HCT116 (cell line): ENCODE measurements at regions not wholly inside any gene's neighbourhood (a gene's known extent, or its start where the extent isn't known, plus 50 kb on each side); places are given as distances from the start of the nearest gene placed in this dataset.

Experiments
- ATAC-seq: fragments of 200-7000 bp; cut with Tn5 transposase; 2 replicates; pipeline ENCODE4 v1.9.1; 2020; ENCODE audit warnings: mild to moderate bottlenecking, moderate library complexity
- BruUV-seq: library from RNA; stranded (reverse); fragments of 400-500 nt; replicated peaks from 2 replicates; lab custom pipeline; 2021; lab: Mats Ljungman, UMichigan
- CTCF ChIA-PET: fragments of 300-600 bp; sonication (Branson Sonifier 250); formaldehyde crosslinking; loops from one replicate; lab custom pipeline; 2021; ENCODE audit warnings: antibody characterized with exemption; lab: Charles Lee
- POLR2A ChIA-PET: fragments of 300-600, 350-600 bp; sonication (Branson Sonifier 250); formaldehyde crosslinking; loops from one replicate; lab custom pipeline; 2021; ENCODE audit warnings: antibody characterized with exemption; lab: Charles Lee
- RAD21 ChIA-PET, 2 experiments: fragments of 300-600 bp; sonication (Branson Sonifier 250); formaldehyde crosslinking; loops; one replicate each; lab custom pipeline; 2023; ENCODE audit warnings: low total read pairs in 2 of 2; ENCODE audit not compliant: uncharacterized antibody in 2 of 2, unreplicated experiment in 2 of 2, low non-redundant PET in 1 of 2; lab: Charles Lee
- DNase-seq: peaks from one replicate; pipeline ENCODE4 v3.0.0-alpha.2; 2010; ENCODE audit warnings: low read depth, low spot score
- H2AFZ ChIP-seq: fragments of 200-600 bp; shearing (Covaris generic), sonication (generic); 2 replicates; pipeline ENCODE4 v1.6.1; 2017; ENCODE audit warnings: low read depth, mixed run types, mixed read lengths, antibody characterized with exemption, low read length; ENCODE audit not compliant: poor library complexity, severe bottlenecking
- H3K27ac ChIP-seq: 2 replicates; pipeline ENCODE4 v1.5.1; 2012; ENCODE audit warnings: low read depth, low read length
- H3K27me3 ChIP-seq: fragments of 200-600 bp; sonication (generic); 2 replicates; pipeline ENCODE4 v1.6.1; 2016; ENCODE audit warnings: mixed run types, low read length, mixed read lengths; ENCODE audit not compliant: insufficient read depth
- H3K36me3 ChIP-seq, 2 experiments: fragments of 200-500 bp in 1 of 2; fragments of 200-600 bp in 1 of 2; sonication (Bioruptor generic) in 1 of 2; sonication (generic) in 1 of 2; 2 replicates each; pipeline versions ENCODE4 v1.5.1 to v1.6.1; 2014 to 2016; ENCODE audit warnings: low read length in 2 of 2, inconsistent platforms in 1 of 2, mixed read lengths in 1 of 2, mixed run types in 1 of 2; ENCODE audit not compliant: insufficient read depth in 2 of 2, control insufficient read depth in 1 of 2
- H3K4me1 ChIP-seq, 2 experiments: fragments of 200-600 bp in 1 of 2; sonication (generic) in 1 of 2; 2 replicates each; pipeline versions ENCODE4 v1.5.1 to v1.6.1; 2012 to 2017; ENCODE audit warnings: low read length in 2 of 2, inconsistent platforms in 1 of 2, mild to moderate bottlenecking in 1 of 2, mixed read lengths in 1 of 2, mixed run types in 1 of 2, moderate library complexity in 1 of 2; ENCODE audit not compliant: insufficient read depth in 2 of 2, control insufficient read depth in 1 of 2
- H3K4me2 ChIP-seq: fragments of 200-600 bp; sonication (generic); 2 replicates; pipeline ENCODE4 v1.6.1; 2017; ENCODE audit warnings: mixed run types, low read length, mixed read lengths
- H3K4me3 ChIP-seq, 2 experiments: fragments of 200-600 bp in 1 of 2; sonication (generic) in 1 of 2; replicated peaks in 1 of 2; 2 replicates each; pipeline ENCODE4 v1.5.1; 2011 to 2016; ENCODE audit warnings: low read length in 2 of 2, control low read depth in 1 of 2, low read depth in 1 of 2, mild to moderate bottlenecking in 1 of 2, mixed read lengths in 1 of 2, mixed run types in 1 of 2
- H3K79me2 ChIP-seq: fragments of 200-600 bp; sonication (generic); 2 replicates; pipeline ENCODE4 v1.6.1; 2017; ENCODE audit warnings: mild to moderate bottlenecking, mixed run types, low read length, moderate library complexity, mixed read lengths; ENCODE audit not compliant: insufficient read depth
- H3K9ac ChIP-seq: fragments of 200-600 bp; sonication (generic); 2 replicates; pipeline ENCODE4 v1.6.1; 2016; ENCODE audit warnings: low read length, mixed read lengths
- H3K9me2 ChIP-seq: fragments of 200-600 bp; sonication (generic), shearing (Covaris generic); 2 replicates; pipeline ENCODE4 v1.6.1; 2017; ENCODE audit warnings: mixed run types, mild to moderate bottlenecking, moderate library complexity; ENCODE audit not compliant: insufficient read depth
- H3K9me3 ChIP-seq, 2 experiments: fragments of 200-500 bp in 1 of 2; fragments of 200-600 bp in 1 of 2; sonication (Bioruptor generic) in 1 of 2; sonication (generic) in 1 of 2; 2 replicates each; pipeline ENCODE4 v1.6.1; 2014 to 2017; ENCODE audit warnings: low read length in 2 of 2, mixed read lengths in 2 of 2, inconsistent platforms in 1 of 2, low read depth in 1 of 2, mild to moderate bottlenecking in 1 of 2, mixed run types in 1 of 2, moderate library complexity in 1 of 2; ENCODE audit not compliant: control insufficient read depth in 1 of 2, insufficient read depth in 1 of 2
- H4K20me1 ChIP-seq: fragments of 200-600 bp; sonication (generic), shearing (Covaris generic); 2 replicates; pipeline ENCODE4 v1.6.1; 2017; ENCODE audit warnings: mixed run types, mild to moderate bottlenecking, moderate library complexity; ENCODE audit not compliant: insufficient read depth
- CBX3 ChIP-seq: IDR thresholded peaks from 2 replicates; pipeline ENCODE4 v1.6.1; 2012; ENCODE audit warnings: low read depth
- CEBPB ChIP-seq: IDR thresholded peaks from 2 replicates; pipeline ENCODE4 v1.6.1; 2012; ENCODE audit warnings: low read depth
- EGR1 ChIP-seq: IDR thresholded peaks from 2 replicates; pipeline ENCODE4 v1.6.1; 2012; ENCODE audit warnings: low read depth
- ELF1 ChIP-seq: IDR thresholded peaks from 2 replicates; pipeline ENCODE4 v1.6.1; 2012; ENCODE audit warnings: low read depth, borderline replicate concordance
- EZH2 ChIP-seq: fragments of 200-600 bp; sonication (generic); IDR thresholded peaks from 2 replicates; pipeline ENCODE4 v1.6.1; 2017; ENCODE audit warnings: antibody characterized with exemption, mixed run types
- FOSL1 ChIP-seq: IDR thresholded peaks from 2 replicates; pipeline ENCODE4 v1.6.1; 2012; ENCODE audit warnings: low read depth
- JUND ChIP-seq: IDR thresholded peaks from 2 replicates; pipeline ENCODE4 v1.6.1; 2012
- MAX ChIP-seq: IDR thresholded peaks from 2 replicates; pipeline ENCODE4 v1.6.1; 2012
- POLR2AphosphoS5 ChIP-seq: IDR thresholded peaks from 2 replicates; pipeline ENCODE4 v1.6.1; 2011; ENCODE audit warnings: mild to moderate bottlenecking, low read depth, low read length, moderate library complexity
- RAD21 ChIP-seq: IDR thresholded peaks from 2 replicates; pipeline ENCODE4 v1.6.1; 2012; ENCODE audit warnings: low read depth, mild to moderate bottlenecking
- SRF ChIP-seq: IDR thresholded peaks from 2 replicates; pipeline ENCODE4 v1.6.1; 2012; ENCODE audit warnings: low read depth
- YY1 ChIP-seq: IDR thresholded peaks from 2 replicates; pipeline ENCODE4 v1.6.1; 2011; ENCODE audit warnings: low read length, low read depth, moderate library complexity, mild to moderate bottlenecking; ENCODE audit not compliant: insufficient replicate concordance; ENCODE audit errors: extremely low read depth
- intact Hi-C: fragments of 100-400 bp; cut with micrococcal nuclease; formaldehyde crosslinking; loops from 2 replicates; pipeline ENCODE4 v1.10.0; 2022
- TF ChIP-seq, protein P1 (sequence below): IDR thresholded peaks from 2 replicates; pipeline ENCODE4 v1.6.1; 2012
- TF ChIP-seq, protein P2 (sequence below): IDR thresholded peaks from 2 replicates; pipeline ENCODE4 v1.6.1; 2012; ENCODE audit warnings: low read depth

DNA sequence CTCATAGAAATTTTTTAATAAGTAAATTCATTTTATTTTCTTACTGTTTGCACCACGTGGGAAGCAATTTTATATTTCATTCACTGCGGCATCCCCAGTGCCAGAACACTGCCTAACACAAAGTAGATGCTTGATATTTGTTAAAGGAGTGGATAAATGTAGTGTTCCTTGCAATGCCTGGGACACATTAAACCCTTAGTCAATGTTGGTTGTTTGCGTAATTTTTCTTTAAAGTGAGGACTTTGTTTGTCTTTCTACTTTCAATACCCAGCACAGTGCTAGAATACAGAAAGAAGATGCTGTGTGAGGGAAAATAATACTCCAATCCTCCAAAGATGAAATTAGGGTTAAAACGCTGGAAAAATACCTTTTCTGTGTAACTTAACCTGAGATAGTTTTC, 299.3 kb downstream of the MAP2K6 start:
- Histone ChIP-seq H4K20me1 (no peaks in the 10 kb centered on the region), H3K4me2 (no peak overlapping the region), H3K27ac (no peak overlapping the region), H2AFZ (no peak overlapping the region), H3K4me1 (no peaks in the 10 kb centered on the region), H3K36me3 (no peaks in the 10 kb centered on the region), H3K27me3 (no peaks in the 10 kb centered on the region), H3K79me2 (no peaks in the 10 kb centered on the region), H3K4me3 (no peak overlapping the region), H3K9me2 (no peaks in the 10 kb centered on the region), H3K9ac (no peak overlapping the region), H3K9me3 (no peaks in the 10 kb centered on the region; a peak in 1 of 4 replicates)
- ChIA-PET RAD21 (no interaction called here), CTCF (no interaction called here), POLR2A (no interaction called here)
- ATAC-seq (no peak), DNase-seq (no peak)
- intact Hi-C loops, result no loop called here
- no TSS peak for BruUV-seq
- no peak for TF ChIP-seq CBX3
- TF ChIP-seq, protein P1, sequence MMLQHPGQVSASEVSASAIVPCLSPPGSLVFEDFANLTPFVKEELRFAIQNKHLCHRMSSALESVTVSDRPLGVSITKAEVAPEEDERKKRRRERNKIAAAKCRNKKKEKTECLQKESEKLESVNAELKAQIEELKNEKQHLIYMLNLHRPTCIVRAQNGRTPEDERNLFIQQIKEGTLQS, result no peak
- no peak for TF ChIP-seq JUND
- TF ChIP-seq YY1, result no peak
- no peak for TF ChIP-seq POLR2AphosphoS5
- no peak for TF ChIP-seq CEBPB
- no peak for TF ChIP-seq ELF1
- TF ChIP-seq FOSL1, result no peak
- TF ChIP-seq RAD21, result no peak
- no peak for TF ChIP-seq SRF
- no peak for TF ChIP-seq EZH2

DNA sequence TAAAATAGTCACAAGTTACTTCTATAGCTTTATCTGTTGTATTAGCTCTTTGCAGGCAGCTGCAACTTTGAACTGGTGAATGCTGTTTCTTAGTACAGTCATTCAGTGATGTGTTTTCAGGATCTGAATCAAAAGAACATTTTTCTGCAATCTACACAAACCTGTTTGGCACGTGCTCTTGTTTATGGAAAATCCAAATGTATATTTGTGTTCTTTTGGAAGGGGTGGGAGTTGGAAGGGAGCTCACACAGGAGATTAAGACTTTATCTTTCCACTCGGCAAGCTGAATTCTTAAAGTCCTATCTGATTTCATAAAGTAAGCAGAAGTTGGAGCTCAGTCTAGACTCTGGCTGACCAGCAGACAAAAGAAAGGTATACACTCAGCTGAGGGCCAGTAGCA, 300.2 kb downstream of the MAP2K6 start:
- ATAC-seq (no peak), DNase-seq (no peak)
- Histone ChIP-seq H2AFZ (no peak overlapping the region), H3K9me3 (no peaks in the 10 kb centered on the region; a peak in 1 of 4 replicates), H3K4me2 (no peak overlapping the region), H3K27ac (no peak overlapping the region), H4K20me1 (no peaks in the 10 kb centered on the region), H3K36me3 (no peaks in the 10 kb centered on the region), H3K9me2 (no peaks in the 10 kb centered on the region), H3K27me3 (no peaks in the 10 kb centered on the region), H3K79me2 (no peaks in the 10 kb centered on the region), H3K9ac (no peak overlapping the region), H3K4me1 (no peaks in the 10 kb centered on the region), H3K4me3 (no peak overlapping the region)
- CTCF ChIA-PET, result no interaction called here
- no TSS peak for BruUV-seq
- POLR2A ChIA-PET, result interaction anchor here (0.6 kb wide), 1 partner anchor 549 kb away, joined by 3 read pairs; no protein-coding TSS in a partner anchor
- intact Hi-C loops, result no loop called here
- TF ChIP-seq EGR1 (no peak), EZH2 (no peak), RAD21 (no peak), SRF (no peak), MAX (no peak), POLR2AphosphoS5 (no peak), CBX3 (no peak), JUND (no peak), FOSL1 (no peak)
- TF ChIP-seq, protein P2, sequence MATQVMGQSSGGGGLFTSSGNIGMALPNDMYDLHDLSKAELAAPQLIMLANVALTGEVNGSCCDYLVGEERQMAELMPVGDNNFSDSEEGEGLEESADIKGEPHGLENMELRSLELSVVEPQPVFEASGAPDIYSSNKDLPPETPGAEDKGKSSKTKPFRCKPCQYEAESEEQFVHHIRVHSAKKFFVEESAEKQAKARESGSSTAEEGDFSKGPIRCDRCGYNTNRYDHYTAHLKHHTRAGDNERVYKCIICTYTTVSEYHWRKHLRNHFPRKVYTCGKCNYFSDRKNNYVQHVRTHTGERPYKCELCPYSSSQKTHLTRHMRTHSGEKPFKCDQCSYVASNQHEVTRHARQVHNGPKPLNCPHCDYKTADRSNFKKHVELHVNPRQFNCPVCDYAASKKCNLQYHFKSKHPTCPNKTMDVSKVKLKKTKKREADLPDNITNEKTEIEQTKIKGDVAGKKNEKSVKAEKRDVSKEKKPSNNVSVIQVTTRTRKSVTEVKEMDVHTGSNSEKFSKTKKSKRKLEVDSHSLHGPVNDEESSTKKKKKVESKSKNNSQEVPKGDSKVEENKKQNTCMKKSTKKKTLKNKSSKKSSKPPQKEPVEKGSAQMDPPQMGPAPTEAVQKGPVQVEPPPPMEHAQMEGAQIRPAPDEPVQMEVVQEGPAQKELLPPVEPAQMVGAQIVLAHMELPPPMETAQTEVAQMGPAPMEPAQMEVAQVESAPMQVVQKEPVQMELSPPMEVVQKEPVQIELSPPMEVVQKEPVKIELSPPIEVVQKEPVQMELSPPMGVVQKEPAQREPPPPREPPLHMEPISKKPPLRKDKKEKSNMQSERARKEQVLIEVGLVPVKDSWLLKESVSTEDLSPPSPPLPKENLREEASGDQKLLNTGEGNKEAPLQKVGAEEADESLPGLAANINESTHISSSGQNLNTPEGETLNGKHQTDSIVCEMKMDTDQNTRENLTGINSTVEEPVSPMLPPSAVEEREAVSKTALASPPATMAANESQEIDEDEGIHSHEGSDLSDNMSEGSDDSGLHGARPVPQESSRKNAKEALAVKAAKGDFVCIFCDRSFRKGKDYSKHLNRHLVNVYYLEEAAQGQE, result no peak
- RAD21 ChIA-PET, result no interaction called here
